Smooth muscle cell of the brain vasculature (primary cell): ENCODE measurements at regions not wholly inside any gene's neighbourhood (a gene's known extent, or its start where the extent isn't known, plus 50 kb on each side); places are given as distances from the start of the nearest gene placed in this dataset.

Experiments
- DNase-seq: peaks from one replicate; pipeline ENCODE4 v3.0.0-alpha.2; 2012; ENCODE audit warnings: low read depth, low spot score

DNA sequence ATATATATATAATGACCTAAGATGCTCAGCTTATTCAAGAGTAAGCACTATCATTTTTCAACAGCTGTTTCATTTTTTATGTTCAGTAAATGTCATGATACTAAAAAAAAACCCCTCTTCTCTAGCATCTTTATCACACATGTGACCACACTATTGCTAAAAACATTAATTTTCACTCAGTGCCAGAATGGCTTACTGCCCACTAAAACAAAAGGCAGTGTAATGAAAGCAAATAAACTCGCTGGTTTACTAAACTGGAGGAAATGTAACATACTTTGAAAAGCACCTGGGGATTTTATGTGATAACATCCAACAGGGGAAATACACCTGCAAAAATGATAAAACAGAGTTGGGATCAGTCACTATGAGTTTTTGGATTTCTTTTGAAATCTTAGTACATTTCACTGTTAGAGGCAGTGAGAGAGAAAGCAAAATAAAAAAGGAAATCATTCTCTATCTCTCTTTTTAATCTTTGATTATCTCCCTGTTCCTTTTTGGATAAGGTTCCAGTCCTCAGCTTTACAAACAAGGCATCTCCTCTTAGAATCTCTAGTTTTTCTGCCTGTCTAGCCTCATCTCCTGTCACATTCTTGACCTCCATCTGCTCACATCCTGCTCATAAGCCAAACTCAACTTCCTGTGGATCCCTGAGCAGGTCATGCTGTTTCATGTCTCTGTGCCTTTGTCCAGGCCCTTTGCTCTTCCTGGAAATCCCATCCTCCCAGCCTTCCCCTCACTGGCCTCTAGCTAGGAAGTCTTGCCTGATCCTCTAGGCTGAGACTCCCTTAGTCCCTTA, 338.0 kb downstream of the MAN2A1 start:
- no peak for DNase-seq

- no peak for DNase-seq
These were observed 341.8 kb downstream of the MAN2A1 start for GRCh38 chr5:110031402-110032140.

DNA sequence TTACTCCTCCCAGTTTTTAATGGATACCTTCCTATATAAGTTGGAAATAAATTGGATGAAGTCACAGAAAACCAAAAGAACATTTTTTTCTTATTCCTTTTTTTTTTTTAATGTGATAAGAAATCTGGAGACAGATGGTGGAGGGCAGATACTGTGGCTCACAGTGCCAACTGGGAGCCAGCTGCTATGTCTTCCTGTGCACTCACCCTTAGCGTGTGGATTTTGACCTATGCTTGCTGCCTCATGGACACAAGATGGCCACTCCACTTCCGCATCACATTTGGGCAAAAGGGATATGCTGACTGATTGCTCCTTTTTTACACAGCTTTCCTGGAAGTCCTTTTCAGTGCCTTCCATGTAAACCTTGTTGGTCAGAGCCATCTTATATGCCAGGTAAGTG, 342.6 kb downstream of the MAN2A1 start:
- no peak for DNase-seq

DNA sequence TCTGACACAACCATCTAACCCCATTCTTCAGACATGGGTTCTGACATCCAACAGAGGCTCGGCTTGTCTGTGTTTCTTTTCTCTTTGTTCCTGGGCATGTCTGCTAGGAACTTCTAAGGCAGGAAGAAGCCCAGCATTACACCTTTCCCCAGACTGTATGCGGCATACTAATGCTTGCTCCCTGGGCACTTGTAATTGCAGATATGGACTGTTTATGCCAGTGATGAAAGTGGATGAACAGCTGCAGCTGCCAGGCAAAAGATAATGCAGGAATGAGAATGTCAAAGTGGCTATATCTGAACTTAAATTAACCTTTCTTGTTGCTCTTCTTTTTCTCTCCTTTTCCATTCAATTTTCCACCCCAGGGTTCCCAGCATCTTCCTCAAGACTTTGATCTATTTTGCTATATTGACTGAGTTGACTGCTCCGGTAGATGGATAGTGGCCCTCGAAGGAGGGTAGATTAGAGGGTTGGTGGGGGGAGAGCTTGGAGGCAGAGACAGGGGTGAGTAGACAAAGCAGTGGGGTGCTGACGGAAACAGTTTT, 344.4 kb downstream of the MAN2A1 start:
- no peak for DNase-seq

DNA sequence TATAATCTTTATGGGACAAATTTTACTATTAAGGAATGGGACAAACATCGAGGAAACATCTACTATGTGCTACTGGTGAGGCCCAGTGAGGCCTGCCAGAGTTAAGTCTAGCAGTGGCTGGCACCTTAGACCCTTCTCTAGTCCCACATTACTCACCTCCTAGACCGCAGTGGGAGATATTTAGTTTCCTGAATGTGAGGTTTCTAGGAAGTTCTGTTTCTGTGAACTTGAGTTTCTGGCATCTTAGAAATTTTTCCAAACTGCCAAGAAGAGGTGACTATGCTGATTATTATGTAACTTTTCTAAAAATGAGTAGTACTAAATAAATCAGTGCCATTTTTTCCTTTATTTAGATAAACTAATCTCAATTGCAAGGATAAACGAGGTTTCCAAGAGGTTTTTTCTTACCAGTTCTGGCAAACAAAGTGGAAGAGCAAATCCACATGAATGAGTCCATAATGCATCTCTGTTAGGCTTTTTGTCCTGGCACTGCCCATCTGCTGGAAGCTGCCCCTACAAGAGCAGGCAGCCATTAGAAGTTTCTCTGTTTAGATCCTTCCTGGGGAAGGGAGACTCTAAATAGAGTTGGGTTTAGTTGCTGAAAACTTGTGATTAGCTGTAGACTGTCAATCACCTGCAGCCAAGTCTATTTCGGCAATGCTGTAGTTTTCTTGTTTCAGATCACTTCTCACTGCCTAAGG, 348.7 kb downstream of the MAN2A1 start:
- no peak for DNase-seq

GRCh38 chr5:110040178-110040577, 350.5 kb downstream of the MAN2A1 start:
- no peak for DNase-seq

DNA sequence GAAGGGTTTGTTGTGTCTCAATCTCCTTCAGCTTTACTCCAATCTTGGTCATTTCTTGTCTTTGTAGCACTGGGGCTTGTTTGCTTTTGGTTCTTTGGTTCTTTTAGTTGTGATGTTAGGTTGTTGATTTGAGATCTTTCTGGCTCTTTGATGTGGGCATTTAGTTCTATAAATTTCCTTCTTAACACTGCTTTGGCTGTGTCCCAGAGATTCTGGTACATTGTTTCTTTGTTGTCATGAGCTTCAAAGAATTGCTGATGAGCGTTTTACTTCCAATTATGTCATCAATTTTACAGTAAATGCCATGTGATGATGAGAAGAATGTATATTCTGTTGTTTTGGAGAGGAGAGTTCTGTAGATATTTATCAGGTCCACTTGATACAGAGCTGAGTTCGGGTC, 353.3 kb downstream of the MAN2A1 start:
- DNase-seq, result no peak

- DNase-seq, result no peak
These were observed 355.4 kb downstream of the MAN2A1 start for GRCh38 chr5:110045158-110045557.

DNA sequence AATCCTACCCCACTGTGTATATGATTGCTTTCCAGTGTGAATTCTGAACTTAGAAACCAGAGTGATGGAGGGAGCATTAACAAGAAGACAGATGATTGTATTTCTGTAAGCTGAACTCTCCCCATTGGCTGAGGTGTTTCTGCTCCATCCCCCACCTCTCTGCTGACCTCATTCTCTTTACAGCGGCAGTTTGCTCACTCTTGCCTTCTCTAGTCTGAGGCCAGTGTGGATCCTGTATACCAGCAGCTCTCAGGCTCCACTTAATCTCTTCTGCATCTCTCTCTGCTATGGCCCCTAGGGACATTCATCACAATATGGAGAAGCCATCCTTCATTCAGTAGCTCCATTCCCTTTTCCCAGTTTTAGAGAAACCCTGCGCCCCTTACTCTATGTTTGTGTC, 358.8 kb downstream of the MAN2A1 start:
- no peak for DNase-seq

DNA sequence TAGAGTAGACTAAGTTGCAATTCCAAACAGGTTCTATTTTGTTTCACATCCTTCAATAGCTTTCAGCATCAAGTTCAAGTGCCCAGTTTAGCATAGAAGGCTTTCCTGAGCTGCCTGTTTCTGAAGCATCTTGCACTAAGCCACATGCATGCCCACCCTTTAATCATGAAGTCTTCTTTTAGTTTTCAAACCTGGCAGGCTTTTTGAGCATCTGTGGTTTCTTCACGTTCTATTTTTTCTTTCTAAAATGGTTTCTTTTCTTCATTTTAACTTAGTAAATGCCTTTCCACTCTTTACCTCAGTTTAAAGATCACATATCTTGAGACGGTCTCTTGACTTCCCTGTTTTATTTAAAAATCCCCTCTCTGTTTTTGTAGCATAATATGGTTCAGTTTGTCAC, 360.1 kb downstream of the MAN2A1 start:
- DNase-seq, result no peak

DNA sequence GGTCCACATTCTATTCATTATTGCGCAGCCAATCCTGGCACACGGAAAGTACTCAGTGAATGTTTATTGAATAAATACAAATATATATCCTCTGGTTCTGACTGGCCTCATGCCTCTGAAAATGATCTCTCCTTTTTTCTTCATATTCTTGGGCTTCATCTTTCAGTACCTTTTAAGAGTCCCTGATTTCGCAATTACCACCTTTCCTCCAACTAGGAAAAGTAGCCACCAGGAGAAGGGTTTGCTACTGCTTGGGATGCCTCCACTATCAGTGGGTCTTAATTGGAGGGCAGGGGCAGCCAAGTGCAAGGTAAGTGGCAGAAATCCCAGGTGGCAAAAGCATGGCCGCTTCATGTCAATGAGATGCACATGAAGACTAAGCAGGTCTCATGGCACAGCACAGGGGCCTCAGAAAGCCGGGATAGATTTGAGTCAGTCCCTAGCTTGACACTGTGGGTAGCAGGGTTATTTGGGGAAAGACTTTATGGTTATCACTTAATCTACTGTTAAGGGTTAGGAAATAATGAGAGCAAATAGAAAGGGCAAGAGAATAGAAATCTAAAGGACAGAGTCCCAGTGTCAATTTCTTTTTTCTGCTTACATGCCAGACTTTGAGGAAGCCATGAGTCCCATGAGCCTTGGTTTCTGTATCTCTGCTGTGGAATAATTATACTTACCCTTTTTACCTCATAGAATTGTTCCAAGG, 361.1 kb downstream of the MAN2A1 start:
- DNase-seq, result no peak

DNA sequence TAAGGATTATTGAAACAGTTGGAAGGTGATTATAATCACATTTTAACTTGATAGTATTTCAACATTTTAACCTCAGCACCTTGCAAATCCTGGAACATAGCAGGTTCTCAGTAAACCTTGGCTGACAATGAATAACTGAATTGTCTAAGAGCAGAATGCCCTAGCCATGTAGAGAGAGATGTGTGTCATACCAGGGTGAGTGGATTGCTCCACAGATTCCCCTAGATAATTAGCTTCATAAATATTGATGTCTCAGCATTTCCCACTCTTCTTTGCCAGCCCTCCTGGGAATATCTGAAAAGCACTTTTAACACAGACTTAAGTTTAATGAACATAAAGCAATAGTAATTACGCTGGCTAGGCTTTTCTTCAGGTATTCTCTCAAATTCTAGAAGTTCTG, 363.5 kb downstream of the MAN2A1 start:
- DNase-seq, result no peak

GRCh38 chr5:110053824-110054223, 364.1 kb downstream of the MAN2A1 start:
- no peak for DNase-seq

DNA sequence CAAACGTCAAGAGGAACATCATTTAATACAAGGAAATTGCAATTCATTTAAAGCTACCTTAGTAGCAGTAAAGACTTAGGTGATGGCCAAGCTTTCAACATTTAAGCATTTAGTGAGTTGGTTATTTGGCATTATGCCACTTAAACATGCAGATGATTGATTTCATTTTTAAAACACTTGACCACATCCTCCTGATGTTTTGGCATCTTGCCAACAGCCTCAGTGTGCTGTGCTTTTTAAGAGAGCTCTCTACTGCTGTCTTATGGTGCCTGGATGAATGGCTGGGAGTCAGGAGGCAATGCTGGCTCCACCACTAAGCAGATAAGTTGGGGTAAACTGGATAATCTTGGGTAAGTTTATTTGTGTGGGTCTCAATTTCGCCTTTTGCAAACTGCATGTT, 364.5 kb downstream of the MAN2A1 start:
- DNase-seq, result peak; percentile 26

DNA sequence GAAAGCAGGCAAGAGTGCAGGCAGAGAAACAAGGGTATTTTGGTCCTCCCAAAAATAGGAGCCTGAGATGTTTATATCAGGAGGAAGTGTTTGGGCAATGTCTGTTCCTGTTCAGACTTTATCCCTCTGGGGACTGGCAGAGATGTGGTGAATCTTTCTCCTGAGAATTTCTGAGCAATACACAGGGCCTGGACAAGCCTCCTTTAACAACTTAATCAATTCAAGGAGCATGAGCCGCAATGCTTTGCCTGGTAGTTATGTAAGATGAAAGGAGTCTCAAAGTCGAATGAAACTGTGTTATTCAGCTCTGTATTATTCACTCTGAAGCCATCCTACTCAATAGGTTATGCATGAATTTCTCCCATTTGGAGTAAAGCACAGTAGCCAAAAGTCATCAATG, 365.6 kb downstream of the MAN2A1 start:
- DNase-seq, result no peak

GRCh38 chr5:110056580-110057114, 366.9 kb downstream of the MAN2A1 start:
- no peak for DNase-seq

- no peak for DNase-seq
These were observed 368.4 kb downstream of the MAN2A1 start for GRCh38 chr5:110058175-110058574.

DNA sequence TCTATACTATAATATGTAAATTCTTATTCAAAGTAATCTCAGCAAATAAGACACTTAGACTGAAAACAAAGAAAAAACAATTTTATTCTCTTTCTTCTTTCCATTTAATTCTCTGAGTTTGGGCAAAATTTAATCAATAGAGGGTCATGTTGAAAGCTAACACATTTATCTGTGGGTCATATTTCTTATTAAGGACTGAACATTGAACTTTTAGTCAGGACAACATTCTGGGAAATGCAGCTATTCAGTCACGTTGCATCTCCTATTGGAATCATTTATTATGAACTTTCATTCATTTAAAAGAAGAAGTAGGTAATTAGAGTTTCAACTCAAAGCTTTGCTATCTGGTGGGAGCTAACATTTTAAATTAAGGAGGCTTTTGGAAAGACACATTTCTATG, 372.5 kb downstream of the MAN2A1 start:
- DNase-seq, result no peak

DNA sequence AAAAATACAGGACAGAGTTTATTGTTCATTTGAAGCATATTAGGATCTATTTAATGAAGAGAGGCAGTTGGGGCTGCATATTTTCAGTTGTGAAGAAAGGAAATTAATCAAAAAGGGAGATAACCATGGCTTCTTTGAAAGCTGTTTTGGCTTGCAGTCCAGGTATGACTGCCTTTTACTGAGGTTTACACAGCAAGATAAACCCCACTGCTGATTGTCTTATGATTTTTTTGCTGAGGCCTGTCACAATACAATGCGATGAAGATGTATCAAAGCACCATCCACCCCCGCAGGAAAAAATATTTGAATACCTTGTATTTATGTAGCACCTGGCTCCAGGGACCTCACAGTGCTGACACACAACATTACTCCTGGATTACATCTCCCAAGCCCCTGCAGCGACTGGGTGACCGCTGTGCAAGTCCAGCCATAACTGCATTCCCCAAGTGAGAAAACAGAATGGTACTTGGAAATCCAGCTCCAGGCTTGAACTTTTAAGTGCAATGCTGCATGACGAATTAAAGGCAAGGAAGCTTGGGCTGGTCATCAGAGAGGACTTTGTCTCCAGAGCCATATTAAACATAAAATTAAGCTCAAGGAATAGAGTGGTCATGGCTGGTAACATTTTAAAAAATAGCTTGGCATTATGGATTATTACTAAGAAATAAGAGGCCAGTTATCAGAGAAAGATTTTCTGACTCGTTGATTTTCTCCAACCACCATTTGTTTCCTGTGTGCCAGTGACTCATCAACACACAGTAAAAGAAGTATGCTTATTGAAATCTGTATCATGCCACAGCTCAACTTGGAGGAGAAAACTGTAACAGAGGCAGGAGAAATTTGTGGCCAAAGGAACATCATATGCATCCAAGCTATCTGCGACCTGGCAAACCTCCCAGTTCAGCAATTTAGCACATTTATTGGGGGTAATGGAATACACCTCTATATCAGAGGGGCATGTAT, 374.2 kb downstream of the MAN2A1 start:
- DNase-seq, result no peak

GRCh38 chr5:110064603-110065268, 375.0 kb downstream of the MAN2A1 start:
- DNase-seq, result no peak
